ENCODE measurements at regions not wholly inside any gene's neighbourhood (a gene's known extent, or its start where the extent isn't known, plus 50 kb on each side); places are given as distances from the start of the nearest gene placed in this dataset.

DNA sequence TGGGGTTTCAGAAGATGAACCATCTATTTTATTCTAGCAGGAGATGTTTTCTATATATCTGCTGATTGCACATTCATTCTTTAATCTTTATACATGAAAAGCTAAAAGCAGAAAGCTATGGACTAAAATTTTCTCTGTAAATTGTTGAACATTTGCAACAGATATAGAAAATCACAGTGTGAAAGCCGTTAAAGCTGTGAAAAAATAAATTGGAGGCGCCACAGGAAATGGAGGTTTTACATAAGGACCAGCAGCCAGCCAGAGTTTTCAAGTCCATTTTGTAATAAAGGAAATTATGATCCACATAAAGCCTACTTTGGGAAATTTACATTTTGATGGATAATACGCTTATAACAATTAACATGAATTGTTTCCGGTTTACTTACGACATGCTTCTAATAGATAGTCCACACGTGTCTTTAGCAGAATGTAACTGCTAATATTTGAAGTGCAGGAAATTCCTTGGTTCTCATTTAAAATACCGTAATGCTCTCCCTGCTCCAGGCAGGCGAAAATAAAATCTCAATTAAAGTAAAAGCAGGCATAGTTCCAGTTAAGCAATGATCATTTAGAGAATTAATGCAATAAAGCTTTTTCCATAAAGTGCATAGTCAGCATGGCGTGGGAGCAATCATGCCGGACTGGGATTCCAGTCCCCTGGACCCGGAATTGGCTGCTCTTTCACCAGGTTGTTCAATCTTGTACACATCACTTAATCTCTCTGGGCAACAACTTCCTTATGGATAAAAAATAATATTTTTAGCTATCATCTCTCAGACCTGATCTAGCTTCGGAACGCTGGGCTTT lies 445.4 kb downstream of the ZNF608 start:
- Histone ChIP-seq H3F3A (replicated peaks; ENCODE audit: insufficient read depth) (no peaks in the 10 kb centered on the region), H3K79me2 (ENCODE audit: insufficient read depth) (no peaks in the 10 kb centered on the region), H4K20me1 (ENCODE audit: insufficient read depth) (no peaks in the 10 kb centered on the region), H3K36me3 (replicated peaks in 1 of 2; ENCODE audit: control insufficient read depth in 1 of 2, insufficient read depth in 2 of 2, low read length in 1 of 2) (no peaks in the 10 kb centered on the region), H3K9ac (no peak overlapping the region), H2AFZ (ENCODE audit: low read depth) (no peak overlapping the region), H3K9me2 (no peaks in the 10 kb centered on the region), H3K27ac (ENCODE audit: low read depth in 2 of 2, low read length in 1 of 2) (no peak overlapping the region), H3K4me3 (ENCODE audit: low read depth in 2 of 2, low read length in 1 of 2) (no peak overlapping the region), H3K4me1 (ENCODE audit: control insufficient read depth in 1 of 2, insufficient read depth in 2 of 2, low read depth in 1 of 2, low read length in 1 of 2) (no peaks in the 10 kb centered on the region), H3K9me3 (no peaks in the 10 kb centered on the region), H3K27me3 (ENCODE audit: insufficient read depth) (no peaks in the 10 kb centered on the region), H3K4me2 (no peak overlapping the region)
- TF ChIP-seq FOSL2 (IDR thresholded peaks at IDR 0.05; ENCODE audit: borderline replicate concordance, low read depth) (no peak), RXRA (IDR thresholded peaks at IDR 0.05; ENCODE audit: borderline replicate concordance, low read depth) (no peak), USF1 (IDR thresholded peaks at IDR 0.05; ENCODE audit: borderline replicate concordance, low read depth) (no peak), ZBTB33 (IDR thresholded peaks at IDR 0.05; ENCODE audit: borderline replicate concordance, low read depth) (no peak), SIN3A (IDR thresholded peaks at IDR 0.05; ENCODE audit: borderline replicate concordance, low read depth, low read length) (no peak), RFX5 (IDR thresholded peaks at IDR 0.05; ENCODE audit: low read length) (no peak), ELF1 (IDR thresholded peaks at IDR 0.05) (no peak), RCOR1 (IDR thresholded peaks at IDR 0.05; ENCODE audit: low read length) (no peak)
- DNase-seq: no peak
- WGBS (ENCODE audit: low lambda C conversion rate): 78% methylated on average over 13 of the region's 13 CpGs
- ChIA-PET POLR2A (no interaction called here), CTCF (interaction anchor here (1.6 kb wide), 1 partner anchor 12 kb away, joined by 5 read pairs; no protein-coding TSS in a partner anchor)

- no peak overlapping the region for H3K4me3 ChIP-seq (ENCODE audit: low read depth in 2 of 2, low read length in 1 of 2)
- no peaks in the 10 kb centered on the region for H4K20me1 ChIP-seq (ENCODE audit: insufficient read depth)
- WGBS (ENCODE audit: low lambda C conversion rate): 19% methylated on average over 3 of the region's 3 CpGs
- no peaks in the 10 kb centered on the region for H3F3A ChIP-seq (replicated peaks; ENCODE audit: insufficient read depth)
- ChIA-PET CTCF (no interaction called here), POLR2A (no interaction called here)
- no peaks in the 10 kb centered on the region for H3K4me1 ChIP-seq (ENCODE audit: control insufficient read depth in 1 of 2, insufficient read depth in 2 of 2, low read depth in 1 of 2, low read length in 1 of 2)
- TF ChIP-seq FOXJ3 (CRISPR knock-in tag; IDR thresholded peaks at IDR 0.05) (no peak), CHD2 (IDR thresholded peaks at IDR 0.05; ENCODE audit: low read length, partially characterized antibody) (no peak)
- TF ChIP-seq, protein P1, sequence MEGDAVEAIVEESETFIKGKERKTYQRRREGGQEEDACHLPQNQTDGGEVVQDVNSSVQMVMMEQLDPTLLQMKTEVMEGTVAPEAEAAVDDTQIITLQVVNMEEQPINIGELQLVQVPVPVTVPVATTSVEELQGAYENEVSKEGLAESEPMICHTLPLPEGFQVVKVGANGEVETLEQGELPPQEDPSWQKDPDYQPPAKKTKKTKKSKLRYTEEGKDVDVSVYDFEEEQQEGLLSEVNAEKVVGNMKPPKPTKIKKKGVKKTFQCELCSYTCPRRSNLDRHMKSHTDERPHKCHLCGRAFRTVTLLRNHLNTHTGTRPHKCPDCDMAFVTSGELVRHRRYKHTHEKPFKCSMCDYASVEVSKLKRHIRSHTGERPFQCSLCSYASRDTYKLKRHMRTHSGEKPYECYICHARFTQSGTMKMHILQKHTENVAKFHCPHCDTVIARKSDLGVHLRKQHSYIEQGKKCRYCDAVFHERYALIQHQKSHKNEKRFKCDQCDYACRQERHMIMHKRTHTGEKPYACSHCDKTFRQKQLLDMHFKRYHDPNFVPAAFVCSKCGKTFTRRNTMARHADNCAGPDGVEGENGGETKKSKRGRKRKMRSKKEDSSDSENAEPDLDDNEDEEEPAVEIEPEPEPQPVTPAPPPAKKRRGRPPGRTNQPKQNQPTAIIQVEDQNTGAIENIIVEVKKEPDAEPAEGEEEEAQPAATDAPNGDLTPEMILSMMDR (IDR thresholded peaks at IDR 0.05): no peak
- no peak overlapping the region for H3K4me2 ChIP-seq
- no peaks in the 10 kb centered on the region for H3K36me3 ChIP-seq (replicated peaks in 1 of 2; ENCODE audit: control insufficient read depth in 1 of 2, insufficient read depth in 2 of 2, low read length in 1 of 2)
- no peak for DNase-seq
- H2AFZ ChIP-seq (ENCODE audit: low read depth): no peak overlapping the region
- no peaks in the 10 kb centered on the region for H3K9me3 ChIP-seq
- H3K27ac ChIP-seq (ENCODE audit: low read depth in 2 of 2, low read length in 1 of 2): no peak overlapping the region
- H3K27me3 ChIP-seq (ENCODE audit: insufficient read depth): no peaks in the 10 kb centered on the region
- H3K9me2 ChIP-seq: no peaks in the 10 kb centered on the region
- no peaks in the 10 kb centered on the region for H3K79me2 ChIP-seq (ENCODE audit: insufficient read depth)
- no peak overlapping the region for H3K9ac ChIP-seq
Observed at GRCh38 chr5:124297826-124298225, 448.6 kb downstream of the ZNF608 start.

All from SK-N-SH (cell line).